ENCODE measurements at regions not wholly inside any gene's neighbourhood (a gene's known extent, or its start where the extent isn't known, plus 50 kb on each side); places are given as distances from the start of the nearest gene placed in this dataset.

- no peak for DNase-seq (ENCODE audit: low read depth)
- no peaks in the 10 kb centered on the region for H3K4me1 ChIP-seq (ENCODE audit: control insufficient read depth, insufficient read depth, low read length)
- peaks cover 5% of the 10 kb centered on the region for H3K9me3 ChIP-seq (ENCODE audit: control insufficient read depth, low read length)
- H3K9ac ChIP-seq (ENCODE audit: low read length): no peak overlapping the region
- H3K27me3 ChIP-seq (replicated peaks; ENCODE audit: control insufficient read depth, insufficient read depth, low read length): no peaks in the 10 kb centered on the region
- no peak overlapping the region for H3K4me3 ChIP-seq (ENCODE audit: low read length)
- no peaks in the 10 kb centered on the region for H3K36me3 ChIP-seq (ENCODE audit: control insufficient read depth, insufficient read depth, low read length, severe bottlenecking)
Measured at GRCh38 chr3:153714588-153715290, 406.5 kb upstream of the ARHGEF26 start.

GRCh38 chr3:153722157-153722556 is 399.0 kb upstream of the ARHGEF26 start:
- H3K4me3 ChIP-seq (ENCODE audit: low read length): no peak overlapping the region
- no peaks in the 10 kb centered on the region for H3K4me1 ChIP-seq (ENCODE audit: control insufficient read depth, insufficient read depth, low read length)
- H3K9ac ChIP-seq (ENCODE audit: low read length): no peak overlapping the region
- H3K36me3 ChIP-seq (ENCODE audit: control insufficient read depth, insufficient read depth, low read length, severe bottlenecking): no peaks in the 10 kb centered on the region
- H3K9me3 ChIP-seq (ENCODE audit: control insufficient read depth, low read length): no peaks in the 10 kb centered on the region
- no peak for DNase-seq (ENCODE audit: low read depth)
- H3K27me3 ChIP-seq (replicated peaks; ENCODE audit: control insufficient read depth, insufficient read depth, low read length): no peaks in the 10 kb centered on the region

- Histone ChIP-seq H3K4me3 (ENCODE audit: low read length) (no peak overlapping the region), H3K4me1 (ENCODE audit: control insufficient read depth, insufficient read depth, low read length) (peaks cover 35% of the 10 kb centered on the region), H3K36me3 (ENCODE audit: control insufficient read depth, insufficient read depth, low read length, severe bottlenecking) (no peaks in the 10 kb centered on the region), H3K27me3 (replicated peaks; ENCODE audit: control insufficient read depth, insufficient read depth, low read length) (no peaks in the 10 kb centered on the region), H3K9me3 (ENCODE audit: control insufficient read depth, low read length) (peaks cover 6% of the 10 kb centered on the region), H3K9ac (ENCODE audit: low read length) (no peak overlapping the region)
- DNase-seq (ENCODE audit: low read depth): no peak
Measured at GRCh38 chr3:153731071-153731470, 390.1 kb upstream of the ARHGEF26 start.

- Histone ChIP-seq H3K9ac (ENCODE audit: low read length) (peak overlapping the region; percentile 44), H3K4me3 (ENCODE audit: low read length) (peak overlapping the region; percentile 12), H3K4me1 (ENCODE audit: control insufficient read depth, insufficient read depth, low read length) (peaks cover 29% of the 10 kb centered on the region), H3K27me3 (replicated peaks; ENCODE audit: control insufficient read depth, insufficient read depth, low read length) (no peaks in the 10 kb centered on the region), H3K9me3 (ENCODE audit: control insufficient read depth, low read length) (peaks cover 6% of the 10 kb centered on the region), H3K36me3 (ENCODE audit: control insufficient read depth, insufficient read depth, low read length, severe bottlenecking) (no peaks in the 10 kb centered on the region)
- peak; percentile 48 for DNase-seq (ENCODE audit: low read depth)
Measured at GRCh38 chr3:153734777-153735551, 386.2 kb upstream of the ARHGEF26 start.

GRCh38 chr3:153740109-153740508 is 381.1 kb upstream of the ARHGEF26 start:
- no peaks in the 10 kb centered on the region for H3K36me3 ChIP-seq (ENCODE audit: control insufficient read depth, insufficient read depth, low read length, severe bottlenecking)
- H3K4me3 ChIP-seq (ENCODE audit: low read length): no peak overlapping the region
- no peaks in the 10 kb centered on the region for H3K27me3 ChIP-seq (replicated peaks; ENCODE audit: control insufficient read depth, insufficient read depth, low read length)
- H3K9me3 ChIP-seq (ENCODE audit: control insufficient read depth, low read length): no peaks in the 10 kb centered on the region
- H3K9ac ChIP-seq (ENCODE audit: low read length): no peak overlapping the region
- no peak for DNase-seq (ENCODE audit: low read depth)
- peaks cover 11% of the 10 kb centered on the region for H3K4me1 ChIP-seq (ENCODE audit: control insufficient read depth, insufficient read depth, low read length)

GRCh38 chr3:153744889-153745288 is 376.3 kb upstream of the ARHGEF26 start:
- no peaks in the 10 kb centered on the region for H3K27me3 ChIP-seq (replicated peaks; ENCODE audit: control insufficient read depth, insufficient read depth, low read length)
- no peaks in the 10 kb centered on the region for H3K9me3 ChIP-seq (ENCODE audit: control insufficient read depth, low read length)
- DNase-seq (ENCODE audit: low read depth): no peak
- peaks cover 7% of the 10 kb centered on the region for H3K4me1 ChIP-seq (ENCODE audit: control insufficient read depth, insufficient read depth, low read length)
- no peaks in the 10 kb centered on the region for H3K36me3 ChIP-seq (ENCODE audit: control insufficient read depth, insufficient read depth, low read length, severe bottlenecking)
- no peak overlapping the region for H3K4me3 ChIP-seq (ENCODE audit: low read length)
- no peak overlapping the region for H3K9ac ChIP-seq (ENCODE audit: low read length)

- H3K36me3 ChIP-seq (ENCODE audit: control insufficient read depth, insufficient read depth, low read length, severe bottlenecking): no peaks in the 10 kb centered on the region
Measured at GRCh38 chr3:153746211-153746610, 375.0 kb upstream of the ARHGEF26 start.

GRCh38 chr3:153749070-153749610 is 372.1 kb upstream of the ARHGEF26 start:
- DNase-seq (ENCODE audit: low read depth): peak; percentile 82
- Histone ChIP-seq H3K4me3 (ENCODE audit: low read length) (no peak overlapping the region), H3K4me1 (ENCODE audit: control insufficient read depth, insufficient read depth, low read length) (peaks cover 25% of the 10 kb centered on the region), H3K27me3 (replicated peaks; ENCODE audit: control insufficient read depth, insufficient read depth, low read length) (no peaks in the 10 kb centered on the region), H3K36me3 (ENCODE audit: control insufficient read depth, insufficient read depth, low read length, severe bottlenecking) (no peaks in the 10 kb centered on the region), H3K9ac (ENCODE audit: low read length) (no peak overlapping the region), H3K9me3 (ENCODE audit: control insufficient read depth, low read length) (no peaks in the 10 kb centered on the region)

More at GRCh38 chr3:153746211-153746610, 375.0 kb upstream of the ARHGEF26 start:
- Histone ChIP-seq H3K4me3 (ENCODE audit: low read length) (no peak overlapping the region), H3K4me1 (ENCODE audit: control insufficient read depth, insufficient read depth, low read length) (peaks cover 7% of the 10 kb centered on the region), H3K9me3 (ENCODE audit: control insufficient read depth, low read length) (no peaks in the 10 kb centered on the region), H3K27me3 (replicated peaks; ENCODE audit: control insufficient read depth, insufficient read depth, low read length) (no peaks in the 10 kb centered on the region), H3K9ac (ENCODE audit: low read length) (no peak overlapping the region)
- no peak for DNase-seq (ENCODE audit: low read depth)

- H3K9me3 ChIP-seq (ENCODE audit: control insufficient read depth, low read length): no peaks in the 10 kb centered on the region
- DNase-seq (ENCODE audit: low read depth): peak; percentile 64
- no peak overlapping the region for H3K9ac ChIP-seq (ENCODE audit: low read length)
- H3K4me3 ChIP-seq (ENCODE audit: low read length): peak overlapping the region; percentile 43
- H3K4me1 ChIP-seq (ENCODE audit: control insufficient read depth, insufficient read depth, low read length): peaks cover 37% of the 10 kb centered on the region
- no peaks in the 10 kb centered on the region for H3K36me3 ChIP-seq (ENCODE audit: control insufficient read depth, insufficient read depth, low read length, severe bottlenecking)
- H3K27me3 ChIP-seq (replicated peaks; ENCODE audit: control insufficient read depth, insufficient read depth, low read length): no peaks in the 10 kb centered on the region
Measured at GRCh38 chr3:153752405-153753027, 368.7 kb upstream of the ARHGEF26 start.

GRCh38 chr3:153753035-153753434 is 368.2 kb upstream of the ARHGEF26 start:
- Histone ChIP-seq H3K27me3 (replicated peaks; ENCODE audit: control insufficient read depth, insufficient read depth, low read length) (no peaks in the 10 kb centered on the region), H3K4me1 (ENCODE audit: control insufficient read depth, insufficient read depth, low read length) (peaks cover 37% of the 10 kb centered on the region), H3K9me3 (ENCODE audit: control insufficient read depth, low read length) (no peaks in the 10 kb centered on the region), H3K9ac (ENCODE audit: low read length) (no peak overlapping the region), H3K4me3 (ENCODE audit: low read length) (peak overlapping the region; percentile 43), H3K36me3 (ENCODE audit: control insufficient read depth, insufficient read depth, low read length, severe bottlenecking) (no peaks in the 10 kb centered on the region)
- DNase-seq (ENCODE audit: low read depth): no peak

- Histone ChIP-seq H3K9me3 (ENCODE audit: control insufficient read depth, low read length) (no peaks in the 10 kb centered on the region), H3K9ac (ENCODE audit: low read length) (no peak overlapping the region), H3K27me3 (replicated peaks; ENCODE audit: control insufficient read depth, insufficient read depth, low read length) (no peaks in the 10 kb centered on the region), H3K4me1 (ENCODE audit: control insufficient read depth, insufficient read depth, low read length) (peaks cover 29% of the 10 kb centered on the region), H3K36me3 (ENCODE audit: control insufficient read depth, insufficient read depth, low read length, severe bottlenecking) (no peaks in the 10 kb centered on the region), H3K4me3 (ENCODE audit: low read length) (no peak overlapping the region)
- DNase-seq (ENCODE audit: low read depth): peak; percentile 45
Measured at GRCh38 chr3:153756816-153757215, 364.4 kb upstream of the ARHGEF26 start.

Measured in adipocyte (in vitro differentiated cells).